Kidney tubule cell (primary cell): ENCODE measurements at regions not wholly inside any gene's neighbourhood (a gene's known extent, or its start where the extent isn't known, plus 50 kb on each side); places are given as distances from the start of the nearest gene placed in this dataset.
"Not testable (repeated sequence)": the region's sequence is repeated elsewhere in the genome, so short reads cannot be mapped to it uniquely, and the experiment has no call there.

ENCODE experiments used
- DNase-seq: peaks from one replicate; pipeline ENCODE4 v3.0.0-alpha.2; 2018; ENCODE audit warnings: low spot score

- DNase-seq, result no peak
These were observed 149.1 kb downstream of the NFKBIZ start for GRCh38 chr3:101998256-101998926.

DNA sequence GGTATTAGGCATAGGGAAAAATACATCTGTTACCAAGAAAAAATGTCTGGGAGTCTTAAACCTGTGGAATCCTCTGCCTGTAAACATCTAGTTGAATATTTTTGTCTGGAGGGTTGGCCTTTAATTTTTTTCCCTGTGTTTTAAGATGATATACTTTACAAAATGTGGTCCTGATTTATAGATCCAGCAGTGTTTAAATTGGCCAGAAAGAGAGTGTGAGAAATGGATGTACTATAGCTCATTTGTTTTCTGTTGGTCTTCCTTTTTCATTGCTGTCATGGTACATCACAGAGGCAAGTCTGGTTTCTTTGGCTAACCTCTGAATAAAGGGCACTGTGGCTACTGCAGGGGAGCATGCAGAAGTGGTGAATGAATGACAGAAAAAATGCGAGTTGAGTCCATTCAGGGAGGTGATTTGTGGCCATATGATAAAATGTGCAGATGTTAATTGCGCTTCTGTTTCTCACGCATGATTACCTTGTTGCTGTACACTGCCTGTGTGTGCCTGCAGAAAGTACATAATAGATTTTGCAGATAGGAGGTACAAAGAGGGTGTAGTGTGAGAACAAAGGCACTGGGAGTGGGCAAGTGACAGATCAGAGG lies 150.0 kb downstream of the NFKBIZ start:
- DNase-seq, result peak; percentile 92

- no peak for DNase-seq
These were observed 151.4 kb downstream of the NFKBIZ start for GRCh38 chr3:102000620-102001209.

DNA sequence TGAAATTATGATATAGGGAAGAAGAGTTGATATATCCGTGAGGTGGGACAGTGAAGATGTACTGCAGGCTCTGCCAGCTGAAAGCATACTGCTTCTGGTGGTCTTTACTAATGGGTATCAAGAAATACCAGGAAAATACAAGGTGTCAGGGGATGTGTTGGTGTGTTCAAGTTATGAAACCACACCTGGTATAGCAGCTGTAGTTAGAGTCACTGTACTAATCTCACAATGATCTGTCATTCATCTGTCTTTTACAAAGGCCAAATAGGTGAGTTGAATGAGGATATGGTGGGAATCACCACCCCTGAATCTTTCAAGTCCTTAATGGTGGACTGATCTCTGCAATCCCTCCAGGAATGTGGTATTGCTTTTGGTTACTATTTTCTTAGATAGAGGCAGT lies 152.7 kb downstream of the NFKBIZ start:
- DNase-seq, result no peak

DNA sequence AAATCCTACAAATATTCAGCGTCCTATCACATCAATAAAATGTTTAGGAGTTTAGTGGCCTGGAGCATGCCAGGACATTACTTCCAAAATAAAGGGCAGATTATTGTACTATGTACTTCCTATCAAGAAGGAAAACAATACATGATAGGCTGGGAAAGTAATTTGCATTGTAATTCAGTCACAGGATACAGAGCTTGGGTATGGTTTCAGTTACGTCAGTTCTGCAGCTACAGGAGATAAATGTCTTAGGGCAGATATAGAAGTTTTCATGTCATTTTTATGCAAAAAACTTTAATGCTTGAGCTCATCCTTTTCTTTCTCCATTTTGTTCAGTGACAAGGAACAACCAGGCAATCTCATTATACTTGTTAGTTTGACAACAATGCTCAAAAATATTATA lies 155.2 kb downstream of the NFKBIZ start:
- no peak for DNase-seq

- no peak for DNase-seq
These were observed 156.2 kb downstream of the NFKBIZ start for GRCh38 chr3:102005551-102005950.

- DNase-seq, result peak; percentile 92
These were observed 157.6 kb downstream of the NFKBIZ start for GRCh38 chr3:102006812-102007485.

GRCh38 chr3:102008436-102008835 lies 159.1 kb downstream of the NFKBIZ start:
- not testable (repeated sequence) for DNase-seq

DNA sequence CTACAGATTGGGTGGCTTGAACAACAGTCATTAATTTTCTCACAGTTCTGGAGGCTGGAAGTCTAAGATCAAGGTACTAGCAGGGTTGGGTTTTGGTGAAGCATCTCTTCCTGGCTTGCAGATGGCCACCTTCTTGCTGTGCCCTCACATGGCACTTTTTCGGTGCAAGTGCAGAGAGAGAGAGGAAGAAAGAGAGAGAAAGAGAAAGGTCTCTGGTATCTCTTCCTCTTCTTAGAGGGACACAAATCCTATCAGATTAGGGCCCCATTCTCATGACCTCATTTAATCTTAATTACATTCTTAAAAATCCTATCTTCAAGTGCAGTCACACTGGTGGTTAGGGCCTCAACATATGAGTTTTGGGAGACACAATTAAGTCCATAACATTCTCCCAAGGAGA lies 167.1 kb downstream of the NFKBIZ start:
- DNase-seq, result no peak

DNA sequence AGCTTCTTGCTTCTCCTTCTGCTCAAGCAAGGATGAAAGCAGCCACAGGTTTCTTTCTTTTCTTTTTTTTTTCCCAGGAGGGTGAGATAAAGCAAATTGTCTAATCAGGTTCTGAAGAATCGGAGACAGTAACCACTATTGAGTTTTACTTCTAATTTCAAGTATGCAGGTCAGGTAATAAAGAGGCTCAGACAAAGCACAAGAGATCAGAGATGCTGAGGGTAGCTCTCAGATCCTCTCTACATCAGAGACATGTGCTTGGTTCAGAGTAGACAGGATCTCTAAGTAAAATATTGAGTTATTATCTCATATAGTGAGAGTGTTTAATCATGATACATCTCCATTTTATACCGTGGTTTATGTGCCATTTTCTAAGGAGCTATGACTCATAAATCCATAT lies 168.5 kb downstream of the NFKBIZ start:
- no peak for DNase-seq

DNA sequence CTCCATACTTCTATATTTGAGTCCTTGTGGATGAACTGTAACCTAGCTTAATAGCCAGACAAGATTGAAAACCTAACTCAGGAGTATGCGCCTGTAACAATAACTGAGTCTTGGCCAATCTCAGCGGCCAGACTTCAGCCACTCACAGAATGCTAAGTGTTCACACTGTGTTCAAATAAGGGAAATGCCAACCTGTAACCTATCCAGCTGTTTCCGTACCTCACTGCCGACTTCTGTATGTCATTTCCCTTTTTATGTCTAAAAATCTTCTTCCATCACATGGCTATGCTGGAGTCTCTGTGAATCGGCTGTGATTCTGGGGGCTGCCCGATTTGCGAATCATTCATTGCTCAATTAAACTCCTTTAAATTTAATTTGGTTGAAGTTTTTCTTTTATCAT lies 169.2 kb downstream of the NFKBIZ start:
- no peak for DNase-seq

DNA sequence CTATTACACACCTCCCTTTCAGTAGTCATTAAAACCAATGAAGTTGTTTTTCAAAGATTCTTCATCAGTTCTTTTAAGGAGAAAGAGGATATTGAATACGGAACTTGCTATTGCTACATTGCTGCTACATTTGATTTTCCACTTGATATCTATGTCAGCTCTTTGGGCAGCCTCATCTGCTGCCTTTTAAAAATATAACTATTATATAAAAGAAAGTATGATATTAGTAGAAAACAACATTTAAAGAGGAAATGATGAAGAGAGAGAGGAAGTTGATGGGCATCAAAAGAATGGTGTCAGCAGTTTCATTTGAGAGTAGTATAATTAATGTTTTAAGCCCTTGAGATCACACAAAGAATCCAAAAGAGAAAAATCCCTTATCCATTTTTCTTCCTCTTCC lies 171.4 kb downstream of the NFKBIZ start:
- DNase-seq, result no peak

DNA sequence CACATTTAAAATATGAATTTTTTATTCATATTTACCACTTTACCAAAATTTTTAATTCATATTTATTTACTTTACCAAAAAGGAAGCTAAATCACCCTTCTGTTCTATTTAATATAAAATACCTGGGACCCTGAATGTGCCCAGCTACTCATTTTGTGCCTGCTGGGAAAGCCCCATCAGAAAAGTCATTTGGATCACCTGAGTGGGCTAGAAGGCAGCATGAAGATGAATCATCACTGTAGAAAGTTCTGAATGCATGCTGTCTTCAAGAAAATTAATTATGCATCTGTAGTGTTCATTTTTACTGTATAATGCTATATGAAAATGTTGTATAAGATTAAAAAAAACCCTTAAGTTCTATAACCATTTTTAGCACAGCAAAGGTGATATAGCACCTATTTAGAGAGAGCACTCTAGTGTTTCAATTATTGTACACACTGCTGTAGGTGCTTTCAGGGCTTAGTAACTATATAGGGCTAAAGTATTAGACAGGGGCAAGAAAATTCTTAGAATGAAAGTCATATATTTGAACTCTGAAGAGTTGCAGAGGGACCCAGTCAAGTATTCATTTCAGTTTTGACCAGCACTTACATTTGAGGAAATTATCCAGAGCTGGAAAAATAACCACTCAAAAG lies 175.1 kb downstream of the NFKBIZ start:
- DNase-seq, result peak; percentile 46

GRCh38 chr3:102025606-102026270 lies 176.4 kb downstream of the NFKBIZ start:
- DNase-seq, result no peak

GRCh38 chr3:102026656-102027055 lies 177.3 kb downstream of the NFKBIZ start:
- DNase-seq, result no peak

GRCh38 chr3:102030661-102031060 lies 181.3 kb downstream of the NFKBIZ start:
- DNase-seq, result no peak

- no peak for DNase-seq
These were observed 182.5 kb downstream of the NFKBIZ start for GRCh38 chr3:102031834-102032233.

GRCh38 chr3:102032491-102033383 lies 183.4 kb downstream of the NFKBIZ start:
- no peak for DNase-seq

DNA sequence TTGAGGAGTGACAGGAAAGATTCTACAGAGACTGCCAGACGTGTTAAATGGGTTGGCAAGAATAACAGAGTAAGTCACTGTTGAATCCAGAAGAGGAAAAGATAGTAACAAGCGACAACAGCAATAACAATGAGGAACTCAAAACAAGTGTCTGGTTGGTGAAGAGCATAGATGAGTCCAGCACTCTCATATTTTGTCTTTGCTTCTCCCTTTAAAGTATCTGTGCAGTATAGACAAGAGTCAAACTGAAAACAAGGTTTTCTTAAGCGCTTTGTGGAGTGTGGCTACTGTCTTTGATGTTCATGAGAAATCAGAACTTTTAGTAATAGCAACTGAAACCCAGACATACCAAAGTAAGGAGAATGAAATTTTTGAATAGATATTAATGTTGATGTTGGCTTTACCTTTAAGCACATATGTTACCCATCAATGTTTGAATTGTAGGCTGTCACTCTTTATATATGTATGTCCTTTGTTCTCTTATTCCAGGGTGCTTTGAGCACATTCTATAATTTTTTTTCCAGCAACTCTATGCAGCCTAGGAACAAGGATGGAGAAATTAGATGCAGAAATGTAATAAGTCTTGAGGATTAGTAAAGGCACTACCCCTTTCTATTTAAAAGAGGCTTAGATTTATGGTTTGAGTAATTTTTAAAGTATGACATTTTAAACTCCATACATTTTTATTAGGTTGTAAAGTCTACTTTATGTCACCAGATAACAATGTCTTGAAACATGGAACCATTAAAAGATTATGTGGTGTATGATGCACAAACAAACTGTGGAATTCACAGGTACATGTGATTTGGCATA lies 185.5 kb downstream of the NFKBIZ start:
- no peak for DNase-seq

DNA sequence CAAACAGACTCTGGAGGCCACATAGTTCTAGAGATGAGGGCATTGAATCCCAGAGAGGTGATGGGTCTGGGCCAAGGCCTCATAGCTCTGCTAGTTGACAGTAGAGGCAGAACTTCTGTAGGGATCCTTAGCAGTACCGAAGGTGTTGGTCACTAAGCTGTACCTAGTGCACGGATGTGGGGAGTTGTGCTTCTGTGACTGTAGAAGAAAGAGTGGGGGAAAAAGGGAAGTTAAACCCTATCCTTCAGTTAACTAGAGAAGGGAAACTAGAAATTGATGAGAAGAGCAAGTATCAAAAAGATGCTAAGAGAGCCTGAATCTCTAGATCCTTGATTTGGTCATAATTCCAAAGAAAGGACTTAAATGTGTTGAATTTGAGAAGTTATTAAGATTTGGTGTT lies 186.7 kb downstream of the NFKBIZ start:
- DNase-seq, result no peak
